ENCODE measurements at regions not wholly inside any gene's neighbourhood (a gene's known extent, or its start where the extent isn't known, plus 50 kb on each side); places are given as distances from the start of the nearest gene placed in this dataset.

- no peak overlapping the region for H4K91ac ChIP-seq (replicated peaks; ENCODE audit: insufficient read length, low read length)
- CTCF ChIA-PET (ENCODE audit: partially characterized antibody), result interaction anchor here (0.7 to 5.3 kb wide), 15 partner anchors 9 to 525 kb away, joined by 3 to 29 read pairs (median 4); no protein-coding TSS in a partner anchor
Observed at GRCh38 chr18:57969824-57970223, 74.2 kb upstream of the NEDD4L start.

More at GRCh38 chr18:57969824-57970223, 74.2 kb upstream of the NEDD4L start:
- no peak overlapping the region for H3K18ac ChIP-seq (ENCODE audit: extremely low read depth, low read length)
- no peaks in the 10 kb centered on the region for H3K27me3 ChIP-seq (replicated peaks in 1 of 4; ENCODE audit: control insufficient read depth in 3 of 4, extremely low read depth in 1 of 4, insufficient read depth in 3 of 4, low read length in 3 of 4)
- H3K9me3 ChIP-seq (ENCODE audit: insufficient read depth in 2 of 2, low read depth in 1 of 2, low read length in 1 of 2), result no peaks in the 10 kb centered on the region
- H2BK20ac ChIP-seq (ENCODE audit: low read length), result no peak overlapping the region
- H3K9ac ChIP-seq (replicated peaks in 1 of 4; ENCODE audit: extremely low read depth in 1 of 4, low read depth in 3 of 4, low read length in 3 of 4), result no peak overlapping the region
- no peak overlapping the region for H3K56ac ChIP-seq (replicated peaks; ENCODE audit: insufficient read length, low read depth, low read length)
- H2BK15ac ChIP-seq (ENCODE audit: low read length), result no peak overlapping the region
- no peak overlapping the region for H2BK120ac ChIP-seq (replicated peaks; ENCODE audit: low read depth, low read length)
- no peak overlapping the region for H4K5ac ChIP-seq (ENCODE audit: insufficient read length, low read depth, low read length)
- H3K23ac ChIP-seq (ENCODE audit: insufficient read length), result no peak overlapping the region
- no peak overlapping the region for H2AFZ ChIP-seq (ENCODE audit: low read length)
- no peaks in the 10 kb centered on the region for H3K79me2 ChIP-seq (ENCODE audit: control insufficient read depth in 1 of 2, insufficient read depth in 2 of 2, low read length in 2 of 2)
- peaks cover 1% of the 10 kb centered on the region; the same call in 1 of the 2 replicates for H3K23me2 ChIP-seq (ENCODE audit: low read depth, low read length)
- no peak overlapping the region for H3K4ac ChIP-seq (replicated peaks; ENCODE audit: insufficient read length, low read depth, low read length)
- no peak overlapping the region for H3K4me3 ChIP-seq (ENCODE audit: extremely low read depth in 1 of 4, insufficient read depth in 2 of 4, low read depth in 3 of 4, low read length in 4 of 4)
- H3K14ac ChIP-seq (ENCODE audit: insufficient read length), result no peak overlapping the region
- POLR2A ChIA-PET (ENCODE audit: partially characterized antibody), result no interaction called here
- no peak overlapping the region for H2AK5ac ChIP-seq (ENCODE audit: low read depth, low read length)
- no peak overlapping the region for H3K27ac ChIP-seq (ENCODE audit: low read depth, low read length)
- 97% methylated on average over 2 of the region's 2 CpGs; no CpG with 5 or more reads in 1 of the 2 experiments for WGBS, 2 experiments (ENCODE audit: extremely low coverage in 1 of 2, insufficient coverage in 1 of 2, insufficient read length in 1 of 2, insufficient replicate concordance in 2 of 2, low coverage in 1 of 2, low lambda C conversion rate in 2 of 2, missing lambda C conversion rate in 1 of 2)
- H3K79me1 ChIP-seq (ENCODE audit: low read depth, low read length), result no peaks in the 10 kb centered on the region
- H3K36me3 ChIP-seq (ENCODE audit: control insufficient read depth in 2 of 4, insufficient read depth in 4 of 4, low read length in 3 of 4), result no peaks in the 10 kb centered on the region
- H2BK12ac ChIP-seq (ENCODE audit: low read depth, low read length), result no peak overlapping the region
- H4K8ac ChIP-seq (ENCODE audit: extremely low read depth, insufficient read depth, low read length), result no peak overlapping the region
- DNase-seq (ENCODE audit: low read depth in 1 of 2, low spot score in 2 of 2) (no peak), FAIRE-seq (no peak)
- no peaks in the 10 kb centered on the region for H3K4me1 ChIP-seq (replicated peaks in 1 of 4; ENCODE audit: control insufficient read depth in 3 of 4, insufficient read depth in 4 of 4, low read length in 3 of 4)
- H4K20me1 ChIP-seq (replicated peaks in 1 of 2; ENCODE audit: control insufficient read depth in 1 of 2, insufficient read depth in 2 of 2, low read length in 2 of 2), result no peaks in the 10 kb centered on the region
- no peak overlapping the region for H2BK5ac ChIP-seq (ENCODE audit: low read depth, low read length)
- no peak overlapping the region for H3K4me2 ChIP-seq (ENCODE audit: insufficient read depth in 1 of 2, low read depth in 2 of 2, low read length in 2 of 2)
- TF ChIP-seq RFX5 (IDR thresholded peaks at IDR 0.05; ENCODE audit: borderline replicate concordance, low read depth, low read length), result no peak
- TF ChIP-seq E2F6 (IDR thresholded peaks at IDR 0.05), result no peak
- TF ChIP-seq TBP (IDR thresholded peaks at IDR 0.05; ENCODE audit: low read depth, low read length), result no peak
- no peak for TF ChIP-seq RXRA (IDR thresholded peaks at IDR 0.05; ENCODE audit: insufficient read depth, low read depth, low read length)
- TF ChIP-seq POU5F1 (IDR thresholded peaks at IDR 0.05; ENCODE audit: low read depth, low read length), result no peak
- TF ChIP-seq CHD2 (IDR thresholded peaks at IDR 0.05; ENCODE audit: low read length), result no peak
- TF ChIP-seq CTCF (IDR thresholded peaks at IDR 0.05; ENCODE audit: control extremely low read depth in 1 of 3, insufficient read depth in 1 of 3, low read depth in 1 of 3, low read length in 3 of 3), result no peak
- TF ChIP-seq RNF2 (IDR thresholded peaks at IDR 0.05; ENCODE audit: borderline replicate concordance, low read depth, low read length, missing control alignments, poor library complexity, severe bottlenecking), result no peak
